NCI-H1048 (cell line): ENCODE measurements at regions not wholly inside any gene's neighbourhood (a gene's known extent, or its start where the extent isn't known, plus 50 kb on each side); places are given as distances from the start of the nearest gene placed in this dataset.

ENCODE experiments used
- DNase-seq: peaks from one replicate; lab custom pipeline; 2025; lab: John Stamatoyannopoulos, UW

GRCh38 chr13:105050686-105051085 is 1484.8 kb downstream of the EFNB2 start:
- no peak for DNase-seq

- no peak for DNase-seq
Observed at GRCh38 chr13:105048677-105049076, 1486.8 kb downstream of the EFNB2 start.

- DNase-seq: no peak
Observed at GRCh38 chr13:105047676-105048295, 1487.7 kb downstream of the EFNB2 start.

GRCh38 chr13:105037110-105037509 is 1498.4 kb downstream of the EFNB2 start:
- no peak for DNase-seq

GRCh38 chr13:105035092-105035491 is 1500.4 kb downstream of the EFNB2 start:
- DNase-seq: peak; percentile 88

- DNase-seq: no peak
Observed at GRCh38 chr13:105033999-105034398, 1501.5 kb downstream of the EFNB2 start.

- no peak for DNase-seq
Observed at GRCh38 chr13:105031306-105031705, 1504.2 kb downstream of the EFNB2 start.

- DNase-seq: no peak
Observed at GRCh38 chr13:105030851-105031250, 1504.6 kb downstream of the EFNB2 start.

GRCh38 chr13:105019073-105019472 is 1516.4 kb downstream of the EFNB2 start:
- no peak for DNase-seq

GRCh38 chr13:105016266-105016665 is 1519.2 kb downstream of the EFNB2 start:
- no peak for DNase-seq

GRCh38 chr13:105008604-105009003 is 1526.9 kb downstream of the EFNB2 start:
- DNase-seq: no peak

GRCh38 chr13:105007166-105007808 is 1528.2 kb downstream of the EFNB2 start:
- DNase-seq: no peak

- no peak for DNase-seq
Observed at GRCh38 chr13:104996022-104996421, 1539.4 kb downstream of the EFNB2 start.

GRCh38 chr13:104993708-104994107 is 1541.8 kb downstream of the EFNB2 start:
- no peak for DNase-seq

- no peak for DNase-seq
Observed at GRCh38 chr13:104987621-104988020, 1547.8 kb downstream of the EFNB2 start.

- no peak for DNase-seq
Observed at GRCh38 chr13:104984296-104984818, 1551.1 kb downstream of the EFNB2 start.

- no peak for DNase-seq
Observed at GRCh38 chr13:104983601-104984000, 1551.9 kb downstream of the EFNB2 start.

GRCh38 chr13:104980586-104980985 is 1554.9 kb downstream of the EFNB2 start:
- DNase-seq: no peak

GRCh38 chr13:104979281-104980030 is 1556.0 kb downstream of the EFNB2 start:
- DNase-seq: no peak

- no peak for DNase-seq
Observed at GRCh38 chr13:104976986-104977385, 1558.5 kb downstream of the EFNB2 start.

- no peak for DNase-seq
Observed at GRCh38 chr13:104975272-104975671, 1560.2 kb downstream of the EFNB2 start.

- DNase-seq: no peak
Observed at GRCh38 chr13:104968876-104969275, 1566.6 kb downstream of the EFNB2 start.
